H1 (cell line): ENCODE measurements at regions not wholly inside any gene's neighbourhood (a gene's known extent, or its start where the extent isn't known, plus 50 kb on each side); places are given as distances from the start of the nearest gene placed in this dataset.

ENCODE experiments used
- CTCF ChIA-PET: fragments of 300-600 bp; sonication (Branson Sonifier 250); formaldehyde crosslinking; loops from one replicate; lab custom pipeline; 2021; ENCODE audit not compliant: partially characterized antibody; lab: Charles Lee
- POLR2A ChIA-PET: fragments of 300-600 bp; sonication (Branson Sonifier 250); formaldehyde crosslinking; loops from one replicate; lab custom pipeline; 2021; ENCODE audit warnings: inconsistent platforms; ENCODE audit not compliant: partially characterized antibody; lab: Charles Lee
- DNase-seq, 2 experiments: peaks; one replicate each; pipeline versions ENCODE4 v3.0.0 to v3.0.0-alpha.2; 2010 to 2022; ENCODE audit warnings: low spot score in 2 of 2, low read depth in 1 of 2, mixed read lengths in 1 of 2
- FAIRE-seq: peaks from 2 replicates; lab custom pipeline; 2011; peaks lifted over from hg19 to GRCh38; lab: Jason Lieb, UNC
- H2AFZ ChIP-seq: 2 replicates; pipeline ENCODE4 v1.8.1; 2012; ENCODE audit warnings: low read length, inconsistent platforms
- H2AK5ac ChIP-seq: 2 replicates; pipeline ENCODE4 v1.6.1; 2013; ENCODE audit warnings: low read depth, low read length
- H2BK120ac ChIP-seq: replicated peaks from 2 replicates; pipeline ENCODE3; 2013; ENCODE audit warnings: low read depth, low read length, inconsistent platforms
- H2BK12ac ChIP-seq: 2 replicates; pipeline ENCODE4 v1.6.1; 2013; ENCODE audit warnings: low read depth, low read length
- H2BK15ac ChIP-seq: 2 replicates; pipeline ENCODE4 v1.6.1; 2013; ENCODE audit warnings: low read length
- H2BK20ac ChIP-seq: 2 replicates; pipeline ENCODE4 v1.6.1; 2013; ENCODE audit warnings: low read length
- H2BK5ac ChIP-seq: 2 replicates; pipeline ENCODE4 v1.6.1; 2013; ENCODE audit warnings: low read depth, low read length
- H3K14ac ChIP-seq: 2 replicates; pipeline ENCODE4 v1.6.1; 2013; ENCODE audit warnings: inconsistent platforms; ENCODE audit not compliant: insufficient read length
- H3K18ac ChIP-seq: 2 replicates; pipeline ENCODE4 v1.6.1; 2013; ENCODE audit warnings: low read length; ENCODE audit errors: extremely low read depth
- H3K23ac ChIP-seq: 2 replicates; pipeline ENCODE4 v1.6.1; 2013; ENCODE audit warnings: inconsistent platforms; ENCODE audit not compliant: insufficient read length
- H3K23me2 ChIP-seq: 2 replicates; pipeline ENCODE4 v1.6.1; 2013; ENCODE audit warnings: low read depth, low read length
- H3K27ac ChIP-seq: 2 replicates; pipeline ENCODE4 v1.6.1; 2011; ENCODE audit warnings: low read depth, low read length, inconsistent platforms
- H3K27me3 ChIP-seq, 4 experiments: replicated peaks in 1 of 4; 1 replicate in 1 of 4; 2 replicates in 3 of 4; pipeline versions ENCODE4 v1.6.1 to v1.8.1; 2011 to 2013; ENCODE audit warnings: low read length in 3 of 4, mild to moderate bottlenecking in 3 of 4, inconsistent platforms in 2 of 4, mixed read lengths in 2 of 4, moderate library complexity in 1 of 4; ENCODE audit not compliant: control insufficient read depth in 3 of 4, insufficient read depth in 3 of 4; ENCODE audit errors: extremely low read depth in 1 of 4
- H3K36me3 ChIP-seq, 4 experiments: 2 replicates each; pipeline versions ENCODE4 v1.6.1 to v1.8.1; 2011 to 2013; ENCODE audit warnings: mild to moderate bottlenecking in 4 of 4, low read length in 3 of 4, moderate library complexity in 2 of 4, control low read depth in 1 of 4, inconsistent platforms in 1 of 4; ENCODE audit not compliant: insufficient read depth in 4 of 4, control insufficient read depth in 2 of 4
- H3K4ac ChIP-seq: replicated peaks from 2 replicates; pipeline ENCODE3; 2013; ENCODE audit warnings: low read length, low read depth, mixed read lengths, inconsistent platforms; ENCODE audit not compliant: insufficient read length
- H3K4me1 ChIP-seq, 4 experiments: replicated peaks in 1 of 4; 1 replicate in 1 of 4; 2 replicates in 3 of 4; pipeline versions ENCODE4 v1.6.1 to v1.8.1; 2011 to 2013; ENCODE audit warnings: low read length in 3 of 4, inconsistent platforms in 2 of 4, mixed read lengths in 1 of 4; ENCODE audit not compliant: insufficient read depth in 4 of 4, control insufficient read depth in 3 of 4
- H3K4me2 ChIP-seq, 2 experiments: 2 replicates each; pipeline versions ENCODE4 v1.6.1 to v1.8.1; 2011 to 2013; ENCODE audit warnings: low read depth in 2 of 2, low read length in 2 of 2, control low read depth in 1 of 2, inconsistent platforms in 1 of 2, mild to moderate bottlenecking in 1 of 2; ENCODE audit not compliant: insufficient read depth in 1 of 2
- H3K4me3 ChIP-seq, 4 experiments: fragments of 200-600, 300-600 bp in 1 of 4; sonication (generic), shearing (Covaris generic), sonication (Bioruptor Twin) in 1 of 4; 2 replicates each; pipeline versions ENCODE4 v1.5.1 to v1.8.1; 2011 to 2016; ENCODE audit warnings: low read length in 4 of 4, low read depth in 3 of 4, control low read depth in 2 of 4, inconsistent platforms in 2 of 4, mild to moderate bottlenecking in 2 of 4, mixed read lengths in 1 of 4, moderate library complexity in 1 of 4; ENCODE audit not compliant: insufficient read depth in 2 of 4; ENCODE audit errors: extremely low read depth in 1 of 4
- H3K56ac ChIP-seq: replicated peaks from 2 replicates; pipeline ENCODE3; 2013; ENCODE audit warnings: low read depth, mild to moderate bottlenecking, mixed read lengths, low read length, inconsistent platforms; ENCODE audit not compliant: insufficient read length
- H3K79me1 ChIP-seq: 2 replicates; pipeline ENCODE4 v1.6.1; 2013; ENCODE audit warnings: low read depth, low read length, control low read depth
- H3K79me2 ChIP-seq, 2 experiments: 2 replicates each; pipeline versions ENCODE4 v1.6.1 to v1.8.1; 2012 to 2013; ENCODE audit warnings: low read length in 2 of 2, mild to moderate bottlenecking in 2 of 2, inconsistent platforms in 1 of 2; ENCODE audit not compliant: insufficient read depth in 2 of 2, control insufficient read depth in 1 of 2
- H3K9ac ChIP-seq, 4 experiments: replicated peaks in 1 of 4; 1 replicate in 1 of 4; 2 replicates in 3 of 4; pipeline versions ENCODE4 v1.6.1 to v1.8.1; 2011 to 2013; ENCODE audit warnings: low read depth in 3 of 4, low read length in 3 of 4, control low read depth in 2 of 4, mild to moderate bottlenecking in 2 of 4, moderate library complexity in 2 of 4, inconsistent platforms in 1 of 4; ENCODE audit errors: extremely low read depth in 1 of 4
- H3K9me3 ChIP-seq, 2 experiments: 2 replicates each; pipeline versions ENCODE4 v1.6.1 to v1.8.1; 2012 to 2013; ENCODE audit warnings: mild to moderate bottlenecking in 2 of 2, moderate library complexity in 2 of 2, control low read depth in 1 of 2, inconsistent platforms in 1 of 2, low read depth in 1 of 2, low read length in 1 of 2, mixed read lengths in 1 of 2; ENCODE audit not compliant: insufficient read depth in 2 of 2
- H4K20me1 ChIP-seq, 2 experiments: replicated peaks in 1 of 2; 2 replicates each; pipeline versions ENCODE3 to v1.8.1; 2011 to 2013; ENCODE audit warnings: inconsistent platforms in 2 of 2, low read length in 2 of 2, mild to moderate bottlenecking in 1 of 2; ENCODE audit not compliant: insufficient read depth in 2 of 2, control insufficient read depth in 1 of 2
- H4K5ac ChIP-seq: 2 replicates; pipeline ENCODE4 v1.6.1; 2013; ENCODE audit warnings: low read length, low read depth, mixed read lengths, inconsistent platforms; ENCODE audit not compliant: insufficient read length
- H4K8ac ChIP-seq: 2 replicates; pipeline ENCODE4 v1.8.0; 2013; ENCODE audit warnings: mild to moderate bottlenecking, moderate library complexity, low read length, inconsistent platforms; ENCODE audit not compliant: insufficient read depth; ENCODE audit errors: extremely low read depth
- H4K91ac ChIP-seq: replicated peaks from 2 replicates; pipeline ENCODE3; 2013; ENCODE audit warnings: low read length, mixed read lengths, inconsistent platforms; ENCODE audit not compliant: insufficient read length
- ASH2L ChIP-seq: fragments of 200-600, 300-600 bp; sonication (generic); IDR thresholded peaks from one replicate; pipeline ENCODE4 v1.7.1; 2017; ENCODE audit warnings: low read length
- BCL11A ChIP-seq, 2 experiments: IDR thresholded peaks; one replicate each; pipeline ENCODE4 v1.6.1; 2011; ENCODE audit warnings: low read depth in 2 of 2, low read length in 2 of 2, mild to moderate bottlenecking in 2 of 2
- BRCA1 ChIP-seq: IDR thresholded peaks from 2 replicates; pipeline ENCODE4 v1.6.1; 2012; ENCODE audit warnings: low read depth, low read length, improper control_type of control experiment
- CHD1 ChIP-seq: IDR thresholded peaks from 2 replicates; pipeline ENCODE4 v1.6.1; 2012; ENCODE audit warnings: low read depth, low read length, improper control_type of control experiment
- CTBP2 ChIP-seq: IDR thresholded peaks from 2 replicates; pipeline ENCODE4 v1.7.0; 2011; ENCODE audit warnings: borderline replicate concordance, mild to moderate bottlenecking, moderate library complexity, mixed read lengths, low read length; ENCODE audit not compliant: insufficient read depth, insufficient read length
- NRF1 ChIP-seq: IDR thresholded peaks from 2 replicates; pipeline ENCODE4 v1.6.1; 2011; ENCODE audit warnings: mild to moderate bottlenecking, low read depth, low read length, improper control_type of control experiment
- POLR2A ChIP-seq, 2 experiments: IDR thresholded peaks; 1 replicate in 1 of 2; 2 replicates in 1 of 2; pipeline ENCODE4 v1.6.1; 2011; ENCODE audit warnings: low read depth in 2 of 2, low read length in 2 of 2, mild to moderate bottlenecking in 2 of 2; ENCODE audit errors: control extremely low read depth in 1 of 2
- POLR2AphosphoS5 ChIP-seq: IDR thresholded peaks from 2 replicates; pipeline ENCODE4 v1.6.1; 2011; ENCODE audit warnings: low read depth, low read length
- POU5F1 ChIP-seq: IDR thresholded peaks from 2 replicates; pipeline ENCODE4 v1.6.1; 2011; ENCODE audit warnings: low read depth, mild to moderate bottlenecking, low read length, moderate library complexity
- RFX5 ChIP-seq: IDR thresholded peaks from 2 replicates; pipeline ENCODE4 v1.6.1; 2011; ENCODE audit warnings: low read depth, low read length, improper control_type of control experiment, borderline replicate concordance
- RNF2 ChIP-seq: fragments of 200-900, 300-1000 bp; sonication (generic); IDR thresholded peaks from 2 replicates; pipeline ENCODE4 v1.7.1; 2016; ENCODE audit warnings: borderline replicate concordance, low read depth, mild to moderate bottlenecking, antibody characterized with exemption, low read length; ENCODE audit not compliant: poor library complexity, severe bottlenecking; ENCODE audit errors: missing control alignments
- SP2 ChIP-seq: IDR thresholded peaks from 2 replicates; pipeline ENCODE4 v1.6.1; 2012; ENCODE audit warnings: mild to moderate bottlenecking, low read length, inconsistent platforms
- TAF1 ChIP-seq: IDR thresholded peaks from 2 replicates; pipeline ENCODE4 v1.6.1; 2011; ENCODE audit warnings: mild to moderate bottlenecking, low read depth, low read length
- TAF7 ChIP-seq: optimal IDR thresholded peaks from 2 replicates; pipeline ENCODE3; 2011; ENCODE audit warnings: low read depth, mild to moderate bottlenecking, inconsistent platforms, low read length, moderate library complexity, borderline replicate concordance
- TEAD4 ChIP-seq: IDR thresholded peaks from 2 replicates; pipeline ENCODE4 v1.6.1; 2012; ENCODE audit warnings: low read depth, low read length, inconsistent platforms, mixed read lengths
- WGBS, 2 experiments: shearing (Covaris generic) in 1 of 2; methylation state at CpG; one replicate each; pipeline versions ENCODE4 v1.1.6 to v1.1.7; 2013 to 2015; ENCODE audit warnings: low lambda C conversion rate in 2 of 2, mixed read lengths in 2 of 2, inconsistent platforms in 1 of 2, low coverage in 1 of 2, missing lambda C conversion rate in 1 of 2; ENCODE audit not compliant: insufficient replicate concordance in 2 of 2, insufficient coverage in 1 of 2, insufficient read length in 1 of 2; ENCODE audit errors: extremely low coverage in 1 of 2, missing lambda C conversion rate in 1 of 2; 5-methylcytosine and 5-hydroxymethylcytosine counted together

DNA sequence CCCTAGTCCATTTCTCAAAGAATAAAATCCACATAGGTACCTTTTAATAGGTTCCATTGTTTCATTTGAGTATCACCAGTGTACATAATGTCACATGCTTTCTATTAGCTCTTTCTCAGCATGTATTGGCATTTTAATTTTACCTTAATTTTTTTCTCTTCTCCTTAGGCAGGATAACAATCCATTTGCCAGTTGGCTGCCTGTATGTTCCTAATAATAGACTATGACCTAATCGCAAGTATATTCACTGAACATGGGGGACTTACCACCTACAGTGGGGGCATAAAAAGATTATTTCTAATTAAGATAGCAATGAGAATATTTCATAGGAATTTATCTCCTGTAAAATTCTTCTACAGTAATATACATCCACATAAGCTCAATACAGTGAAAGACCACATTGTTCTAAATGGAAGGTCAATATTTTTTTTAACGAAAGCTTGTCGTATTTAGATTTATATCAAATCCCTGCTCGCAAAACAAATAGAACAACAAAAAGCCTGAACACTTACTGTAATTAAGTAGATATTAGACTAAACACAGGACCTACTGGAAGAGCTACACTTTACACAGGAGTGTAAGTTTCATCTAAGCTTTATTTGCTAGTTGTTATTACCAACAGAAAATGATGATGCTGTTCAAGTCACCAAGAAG, 76.4 kb downstream of the OGFRL1 start:
- Histone ChIP-seq H3K4ac (no peak overlapping the region), H2AK5ac (no peak overlapping the region), H3K4me3 (no peak overlapping the region), H3K14ac (no peak overlapping the region), H3K27ac (no peak overlapping the region), H3K23ac (no peak overlapping the region), H3K4me1 (no peaks in the 10 kb centered on the region; a peak in 1 of 7 replicates), H3K56ac (no peak overlapping the region), H4K91ac (no peak overlapping the region), H2BK12ac (no peak overlapping the region), H3K18ac (no peak overlapping the region), H3K27me3 (no peaks in the 10 kb centered on the region), H4K5ac (no peak overlapping the region), H4K20me1 (no peaks in the 10 kb centered on the region), H2BK120ac (no peak overlapping the region), H3K79me1 (no peaks in the 10 kb centered on the region), H4K8ac (no peak overlapping the region), H3K79me2 (no peaks in the 10 kb centered on the region), H3K9me3 (no peaks in the 10 kb centered on the region; a peak in 1 of 4 replicates), H3K23me2 (no peaks in the 10 kb centered on the region), H2BK20ac (no peak overlapping the region), H3K9ac (no peak overlapping the region), H2BK15ac (no peak overlapping the region), H3K36me3 (no peaks in the 10 kb centered on the region), H2AFZ (no peak overlapping the region), H2BK5ac (no peak overlapping the region), H3K4me2 (no peak overlapping the region)
- ChIA-PET CTCF (interaction anchor here (0.5 to 1.1 kb wide), 3 partner anchors 23 to 1151 kb away, joined by 3 read pairs; no protein-coding TSS in a partner anchor), POLR2A (no interaction called here)
- no peak for DNase-seq
- 98% methylated on average over 4 of the region's 4 CpGs; no CpG with 5 or more reads in 1 of the 2 experiments for WGBS, 2 experiments
- FAIRE-seq: no peak
- TF ChIP-seq POLR2AphosphoS5 (no peak), POU5F1 (no peak), TAF7 (no peak), RFX5 (no peak), TEAD4 (no peak), ASH2L (no peak), CTBP2 (no peak), POLR2A (IDR thresholded peaks at IDR 0.05; ENCODE audit: control extremely low read depth in 1 of 2, low read depth in 2 of 2, low read length in 2 of 2) (no peak), BCL11A (IDR thresholded peaks at IDR 0.05; ENCODE audit: low read depth in 2 of 2, low read length in 2 of 2) (no peak), BRCA1 (no peak), SP2 (no peak), TAF1 (no peak), CHD1 (no peak), RNF2 (no peak), NRF1 (no peak)
